ENCODE measurements at regions not wholly inside any gene's neighbourhood (a gene's known extent, or its start where the extent isn't known, plus 50 kb on each side); places are given as distances from the start of the nearest gene placed in this dataset.

GRCh38 chr10:44180321-44181168 is 204.4 kb downstream of the CXCL12 start:
- TF ChIP-seq CTCF (IDR thresholded peaks at IDR 0.05) (no peak), POLR2A (IDR thresholded peaks at IDR 0.05) (no peak)
- DNase-seq (ENCODE audit: low spot score in 2 of 2): peak in 1 of 2 donors; percentile 74
- H3K4me3 ChIP-seq (ENCODE audit: low read depth, poor library complexity, severe bottlenecking): no peak overlapping the region
- 53 to 56% methylated on average over 10 of the region's 10 CpGs for WGBS, 2 donors
- intact Hi-C loops (cut with DNase I; ENCODE audit: low total_unique reads): no loop called here

GRCh38 chr10:44178856-44179255 is 206.0 kb downstream of the CXCL12 start:
- intact Hi-C loops (cut with DNase I; ENCODE audit: low total_unique reads): no loop called here
- WGBS, 2 donors: 88 to 93% methylated on average over 3 of the region's 3 CpGs
- TF ChIP-seq POLR2A (IDR thresholded peaks at IDR 0.05) (no peak), CTCF (IDR thresholded peaks at IDR 0.05) (no peak)
- no peak for DNase-seq (ENCODE audit: low spot score in 2 of 2)
- no peak overlapping the region for H3K4me3 ChIP-seq (ENCODE audit: low read depth, poor library complexity, severe bottlenecking)

GRCh38 chr10:44178281-44178680 is 206.6 kb downstream of the CXCL12 start:
- WGBS, 2 donors: 62 to 68% methylated on average over 3 of the region's 3 CpGs

GRCh38 chr10:44177610-44178009 is 207.3 kb downstream of the CXCL12 start:
- 72 to 75% methylated on average over 7 of the region's 7 CpGs for WGBS, 2 donors

More at GRCh38 chr10:44178281-44178680, 206.6 kb downstream of the CXCL12 start:
- DNase-seq (ENCODE audit: low spot score in 2 of 2): no peak
- intact Hi-C loops (cut with DNase I; ENCODE audit: low total_unique reads): no loop called here
- no peak overlapping the region for H3K4me3 ChIP-seq (ENCODE audit: low read depth, poor library complexity, severe bottlenecking)
- TF ChIP-seq POLR2A (IDR thresholded peaks at IDR 0.05) (no peak), CTCF (IDR thresholded peaks at IDR 0.05) (no peak)

GRCh38 chr10:44176311-44176710 is 208.6 kb downstream of the CXCL12 start:
- no peak for DNase-seq (ENCODE audit: low spot score in 2 of 2)
- 52 to 64% methylated on average over 3 of the region's 3 CpGs for WGBS, 2 donors
- intact Hi-C loops (cut with DNase I; ENCODE audit: low total_unique reads): no loop called here
- no peak overlapping the region for H3K4me3 ChIP-seq (ENCODE audit: low read depth, poor library complexity, severe bottlenecking)
- TF ChIP-seq CTCF (IDR thresholded peaks at IDR 0.05): no peak
- no peak for TF ChIP-seq POLR2A (IDR thresholded peaks at IDR 0.05)

More at GRCh38 chr10:44177610-44178009, 207.3 kb downstream of the CXCL12 start:
- intact Hi-C loops (cut with DNase I; ENCODE audit: low total_unique reads): no loop called here
- H3K4me3 ChIP-seq (ENCODE audit: low read depth, poor library complexity, severe bottlenecking): no peak overlapping the region
- TF ChIP-seq POLR2A (IDR thresholded peaks at IDR 0.05) (no peak), CTCF (IDR thresholded peaks at IDR 0.05) (no peak)
- no peak for DNase-seq (ENCODE audit: low spot score in 2 of 2)

- no peak overlapping the region for H3K4me3 ChIP-seq (ENCODE audit: low read depth, poor library complexity, severe bottlenecking)
- intact Hi-C loops (cut with DNase I; ENCODE audit: low total_unique reads): no loop called here
- 46 to 58% methylated on average over 4 of the region's 4 CpGs for WGBS, 2 donors
- TF ChIP-seq POLR2A (IDR thresholded peaks at IDR 0.05) (no peak), CTCF (IDR thresholded peaks at IDR 0.05) (no peak)
- no peak for DNase-seq (ENCODE audit: low spot score in 2 of 2)
These were observed 211.3 kb downstream of the CXCL12 start for GRCh38 chr10:44173608-44173894.
